IMR-90 (cell line): ENCODE measurements at regions not wholly inside any gene's neighbourhood (a gene's known extent, or its start where the extent isn't known, plus 50 kb on each side); places are given as distances from the start of the nearest gene placed in this dataset.

Experiments used
- ATAC-seq: fragments of 200-7000 bp; cut with Tn5 transposase; 2 replicates; pipeline ENCODE4 v1.9.1; 2020; ENCODE audit warnings: low read depth, mild to moderate bottlenecking, moderate library complexity
- BruUV-seq: library from RNA; stranded (reverse); fragments of 400-500 nt; replicated peaks from 2 replicates; lab custom pipeline; 2021; lab: Mats Ljungman, UMichigan
- CTCF ChIA-PET: fragments of 300-600 bp; formaldehyde crosslinking; extraction: SDS; loops from one replicate; lab custom pipeline; 2021; ENCODE audit warnings: antibody characterized with exemption; lab: Yijun Ruan, JAX
- POLR2A ChIA-PET: fragments of 300-600 bp; sonication (Branson Sonifier 250); formaldehyde crosslinking; loops from one replicate; lab custom pipeline; 2022; ENCODE audit warnings: antibody characterized with exemption; ENCODE audit not compliant: unreplicated experiment; lab: Charles Lee
- DNase-seq: peaks from one replicate; pipeline ENCODE4 v3.0.0; 2013
- H2AFZ ChIP-seq: replicated peaks from 2 replicates; pipeline ENCODE3; 2013; ENCODE audit warnings: low read length, mild to moderate bottlenecking; ENCODE audit not compliant: poor library complexity
- H2AK5ac ChIP-seq: 2 replicates; pipeline ENCODE4 v1.6.1; 2013; ENCODE audit warnings: low read depth, low read length, inconsistent platforms
- H2AK9ac ChIP-seq: replicated peaks from 2 replicates; pipeline ENCODE3; 2013; ENCODE audit warnings: mild to moderate bottlenecking, low read depth, low read length, moderate library complexity; ENCODE audit not compliant: poor library complexity
- H2BK120ac ChIP-seq: 2 replicates; pipeline ENCODE4 v1.6.1; 2013; ENCODE audit warnings: low read depth, low read length, inconsistent platforms
- H2BK15ac ChIP-seq: 3 replicates; pipeline ENCODE4 v1.6.1; 2013; ENCODE audit warnings: low read depth, low read length, inconsistent platforms
- H2BK20ac ChIP-seq: 2 replicates; pipeline ENCODE4 v1.6.1; 2013; ENCODE audit warnings: low read depth, mild to moderate bottlenecking, inconsistent platforms, low read length, moderate library complexity
- H2BK5ac ChIP-seq: 2 replicates; pipeline ENCODE4 v1.6.1; 2013; ENCODE audit warnings: mild to moderate bottlenecking, low read depth, low read length, inconsistent platforms; ENCODE audit not compliant: poor library complexity, severe bottlenecking
- H3K14ac ChIP-seq: replicated peaks from 2 replicates; pipeline ENCODE4 v1.6.1; 2013; ENCODE audit warnings: low read depth, low read length, inconsistent platforms
- H3K18ac ChIP-seq: 2 replicates; pipeline ENCODE4 v1.6.1; 2013; ENCODE audit warnings: low read depth, low read length, control low read depth
- H3K23ac ChIP-seq: 2 replicates; pipeline ENCODE4 v1.6.1; 2013; ENCODE audit warnings: low read depth, low read length, inconsistent platforms
- H3K27ac ChIP-seq: 2 replicates; pipeline ENCODE4 v1.5.1; 2013; ENCODE audit warnings: mild to moderate bottlenecking, control low read depth, low read length; ENCODE audit not compliant: insufficient read depth
- H3K27me3 ChIP-seq: 2 replicates; pipeline ENCODE4 v1.6.1; 2013; ENCODE audit warnings: low read length; ENCODE audit not compliant: control insufficient read depth, insufficient read depth
- H3K36me3 ChIP-seq: 2 replicates; pipeline ENCODE4 v1.6.1; 2013; ENCODE audit warnings: low read length, mixed read lengths; ENCODE audit not compliant: control insufficient read depth, insufficient read depth
- H3K4ac ChIP-seq: 2 replicates; pipeline ENCODE4 v1.6.1; 2013; ENCODE audit warnings: low read depth, low read length, inconsistent platforms
- H3K4me1 ChIP-seq: 2 replicates; pipeline ENCODE4 v1.6.1; 2013; ENCODE audit warnings: low read length, mixed read lengths; ENCODE audit not compliant: control insufficient read depth, insufficient read depth
- H3K4me2 ChIP-seq: 2 replicates; pipeline ENCODE4 v1.6.1; 2013; ENCODE audit warnings: low read depth, mild to moderate bottlenecking, control low read depth, low read length, moderate library complexity
- H3K4me3 ChIP-seq: 2 replicates; pipeline ENCODE4 v1.5.1; 2013; ENCODE audit warnings: low read depth, mild to moderate bottlenecking, control low read depth, low read length, moderate library complexity; ENCODE audit not compliant: insufficient read depth
- H3K56ac ChIP-seq: 2 replicates; pipeline ENCODE4 v1.6.1; 2013; ENCODE audit warnings: low read length, inconsistent platforms; ENCODE audit not compliant: insufficient read depth; ENCODE audit errors: extremely low read depth
- H3K79me1 ChIP-seq, 2 experiments: 2 replicates each; pipeline ENCODE4 v1.6.1; 2013; ENCODE audit warnings: low read length in 2 of 2, inconsistent platforms in 1 of 2, low read depth in 1 of 2
- H3K9ac ChIP-seq: 2 replicates; pipeline ENCODE4 v1.6.1; 2013; ENCODE audit warnings: low read depth, low read length, control low read depth
- H3K9me1 ChIP-seq: 2 replicates; pipeline ENCODE4 v1.6.1; 2013; ENCODE audit warnings: low read length, inconsistent platforms; ENCODE audit not compliant: insufficient read depth
- H3K9me3 ChIP-seq: 2 replicates; pipeline ENCODE4 v1.6.1; 2013; ENCODE audit warnings: low read length; ENCODE audit not compliant: control insufficient read depth, insufficient read depth
- H4K20me1 ChIP-seq: 2 replicates; pipeline ENCODE4 v1.6.1; 2013; ENCODE audit warnings: low read length, inconsistent platforms; ENCODE audit not compliant: insufficient read depth
- H4K5ac ChIP-seq: 2 replicates; pipeline ENCODE4 v1.6.1; 2013; ENCODE audit warnings: mild to moderate bottlenecking, low read depth, low read length, control low read depth
- H4K8ac ChIP-seq, 2 experiments: 2 replicates each; pipeline ENCODE4 v1.6.1; 2013; ENCODE audit warnings: low read depth in 2 of 2, low read length in 2 of 2, control low read depth in 1 of 2, inconsistent platforms in 1 of 2
- H4K91ac ChIP-seq: 2 replicates; pipeline ENCODE4 v1.6.1; 2013; ENCODE audit warnings: low read depth, low read length, inconsistent platforms; ENCODE audit not compliant: insufficient read depth
- BHLHE40 ChIP-seq: fragments of 150-350 bp; IDR thresholded peaks from 2 replicates; pipeline ENCODE4 v1.6.1; 2016; ENCODE audit warnings: mild to moderate bottlenecking, low read depth, low read length
- CEBPB ChIP-seq: IDR thresholded peaks from 2 replicates; pipeline ENCODE4 v1.6.1; 2012; ENCODE audit warnings: low read depth, low read length, improper control_type of control experiment
- CHD1 ChIP-seq: IDR thresholded peaks from 2 replicates; pipeline ENCODE4 v1.6.1; 2012; ENCODE audit warnings: low read depth, low read length, improper control_type of control experiment
- CTCF ChIP-seq: conservative IDR thresholded peaks from 2 replicates; pipeline ENCODE4 v1.5.1; 2012; ENCODE audit warnings: mild to moderate bottlenecking, low read depth, low read length, improper control_type of control experiment
- ELK1 ChIP-seq: fragments of 150-350 bp; IDR thresholded peaks from 2 replicates; pipeline ENCODE4 v1.6.1; 2016; ENCODE audit warnings: low read depth, mild to moderate bottlenecking, low read length, moderate library complexity, borderline replicate concordance
- FOS ChIP-seq: fragments of 150-350 bp; IDR thresholded peaks from 2 replicates; pipeline ENCODE4 v1.6.1; 2016; ENCODE audit warnings: low read depth, low read length
- MAFK ChIP-seq: IDR thresholded peaks from 2 replicates; pipeline ENCODE4 v1.6.1; 2012; ENCODE audit warnings: low read depth, low read length, improper control_type of control experiment
- MAZ ChIP-seq: IDR thresholded peaks from 2 replicates; pipeline ENCODE4 v1.6.1; 2012; ENCODE audit warnings: low read depth, mild to moderate bottlenecking, low read length, improper control_type of control experiment, moderate library complexity, borderline replicate concordance
- MXI1 ChIP-seq: IDR thresholded peaks from 2 replicates; pipeline ENCODE4 v1.6.1; 2012; ENCODE audit warnings: low read depth, mild to moderate bottlenecking, low read length, moderate library complexity, borderline replicate concordance
- NFE2L2 ChIP-seq: fragments of 150-350 bp; IDR thresholded peaks from 2 replicates; pipeline ENCODE4 v1.6.1; 2016; ENCODE audit warnings: low read depth, mild to moderate bottlenecking, low read length
- POLR2A ChIP-seq: IDR thresholded peaks from 2 replicates; pipeline ENCODE4 v1.6.1; 2012; ENCODE audit warnings: mild to moderate bottlenecking, low read depth, low read length
- RAD21 ChIP-seq: IDR thresholded peaks from 2 replicates; pipeline ENCODE4 v1.6.1; 2012; ENCODE audit warnings: low read length, improper control_type of control experiment
- RCOR1 ChIP-seq: IDR thresholded peaks from 2 replicates; pipeline ENCODE4 v1.6.1; 2012; ENCODE audit warnings: mild to moderate bottlenecking, low read length, improper control_type of control experiment; ENCODE audit not compliant: insufficient replicate concordance
- RFX5 ChIP-seq: IDR thresholded peaks from 2 replicates; pipeline ENCODE4 v1.8.0; 2012; ENCODE audit warnings: low read depth, mild to moderate bottlenecking, low read length, moderate library complexity
- SMC3 ChIP-seq: fragments of 150-350 bp; IDR thresholded peaks from 2 replicates; pipeline ENCODE4 v1.6.1; 2016; ENCODE audit warnings: low read depth, mild to moderate bottlenecking, antibody characterized with exemption, low read length, moderate library complexity
- USF2 ChIP-seq: fragments of 150-350 bp; IDR thresholded peaks from 2 replicates; pipeline ENCODE4 v1.6.1; 2017; ENCODE audit warnings: mild to moderate bottlenecking, antibody characterized with exemption, low read length, low read depth
- WGBS, 2 experiments: methylation state at CpG; one replicate each; pipeline versions ENCODE4 v1.1.5 to v1.1.7; 2013; ENCODE audit warnings: missing lambda C conversion rate in 2 of 2; ENCODE audit not compliant: insufficient read length in 1 of 2; ENCODE audit errors: extremely low coverage in 2 of 2; 5-methylcytosine and 5-hydroxymethylcytosine counted together
- dilution Hi-C: fragments of 300-500 bp; cut with HindIII; formaldehyde crosslinking; loops from one replicate; pipeline ENCODE4 v1.14.3; 2018; ENCODE audit warnings: low sequenced_read_pairs; ENCODE audit not compliant: unreplicated experiment
- in situ Hi-C: fragments of 300-500 bp; cut with MboI; formaldehyde crosslinking; loops from 3 replicates; pipeline ENCODE4 v1.14.3; 2019; ENCODE audit warnings: low sequenced_read_pairs, inconsistent platforms, mixed read lengths
- intact Hi-C: fragments of 100-400 bp; cut with micrococcal nuclease; formaldehyde crosslinking; loops from 2 replicates; pipeline ENCODE4 v1.10.0; 2022

- in situ Hi-C loops, result no loop called here
- ATAC-seq, result no peak
- CTCF ChIA-PET, result no interaction called here
Observed at GRCh38 chr4:27666943-27667342, 806.3 kb downstream of the STIM2 start.

More at GRCh38 chr4:27666943-27667342, 806.3 kb downstream of the STIM2 start:
- H3K23ac ChIP-seq, result no peak overlapping the region
- no peak overlapping the region for H3K18ac ChIP-seq
- H3K4ac ChIP-seq, result no peak overlapping the region
- H3K9ac ChIP-seq, result no peak overlapping the region
- no peak overlapping the region for H2AK5ac ChIP-seq
- H4K91ac ChIP-seq, result no peak overlapping the region
- H3K27ac ChIP-seq, result no peak overlapping the region
- POLR2A ChIA-PET, result no interaction called here
- H4K20me1 ChIP-seq, result no peaks in the 10 kb centered on the region
- H2BK120ac ChIP-seq, result no peak overlapping the region
- H3K9me1 ChIP-seq, result no peaks in the 10 kb centered on the region
- H4K5ac ChIP-seq, result no peak overlapping the region
- no TSS peak for BruUV-seq
- no peak overlapping the region for H3K4me2 ChIP-seq
- no peaks in the 10 kb centered on the region for H3K9me3 ChIP-seq
- H3K79me1 ChIP-seq, result no peaks in the 10 kb centered on the region
- no peak overlapping the region for H3K14ac ChIP-seq
- H3K27me3 ChIP-seq, result no peaks in the 10 kb centered on the region
- no peak overlapping the region for H3K56ac ChIP-seq
- H3K36me3 ChIP-seq, result no peaks in the 10 kb centered on the region
- DNase-seq, result no peak
- TF ChIP-seq MAFK, result no peak
- TF ChIP-seq MAZ, result no peak
- no peak for TF ChIP-seq FOS
- no peak for TF ChIP-seq CTCF
- no peak for TF ChIP-seq SMC3
- TF ChIP-seq ELK1, result no peak
- TF ChIP-seq RAD21, result no peak
- no peak for TF ChIP-seq BHLHE40
- TF ChIP-seq CHD1, result no peak
- TF ChIP-seq RCOR1, result no peak
- no peak for TF ChIP-seq MXI1
- no peak for TF ChIP-seq POLR2A
- no peak for TF ChIP-seq RFX5
- TF ChIP-seq CEBPB, result no peak
- no peak for TF ChIP-seq NFE2L2
- no peak for TF ChIP-seq USF2
- no peak overlapping the region for H2BK15ac ChIP-seq
- dilution Hi-C loops, result no loop called here
- intact Hi-C loops, result no loop called here
- no peaks in the 10 kb centered on the region for H3K4me1 ChIP-seq
- H2BK20ac ChIP-seq, result no peak overlapping the region
- no peak overlapping the region for H4K8ac ChIP-seq
- no peak overlapping the region for H2BK5ac ChIP-seq
- no peak overlapping the region for H3K4me3 ChIP-seq
- WGBS, 2 experiments, result 20% methylated on average over 2 of the region's 3 CpGs; no CpG with 5 or more reads in 1 of the 2 experiments
- H2AFZ ChIP-seq, result no peak overlapping the region
- H2AK9ac ChIP-seq, result no peak overlapping the region
